ENCODE measurements at regions not wholly inside any gene's neighbourhood (a gene's known extent, or its start where the extent isn't known, plus 50 kb on each side); places are given as distances from the start of the nearest gene placed in this dataset.
A peak's percentile ranks its signal among the peaks of the same experiment; 100 is the strongest.
"Not testable (repeated sequence)": the region's sequence is repeated elsewhere in the genome, so short reads cannot be mapped to it uniquely, and the experiment has no call there.

GRCh38 chr15:88965097-88965496 lies 51.9 kb upstream of the MFGE8 start:
- FAIRE-seq; DNase-seq (ENCODE audit: insufficient read length, low spot score): not testable (repeated sequence)

GRCh38 chr15:88970232-88970631 lies 57.1 kb upstream of the MFGE8 start:
- FAIRE-seq (no peak), DNase-seq (ENCODE audit: insufficient read length, low spot score) (no peak)

GRCh38 chr15:88974392-88974791 lies 61.2 kb upstream of the MFGE8 start:
- FAIRE-seq: no peak

GRCh38 chr15:88975891-88976290 lies 62.7 kb upstream of the MFGE8 start:
- DNase-seq (ENCODE audit: insufficient read length, low spot score): no peak
- FAIRE-seq: no peak

More at GRCh38 chr15:88974392-88974791, 61.2 kb upstream of the MFGE8 start:
- DNase-seq (ENCODE audit: insufficient read length, low spot score): no peak

DNA sequence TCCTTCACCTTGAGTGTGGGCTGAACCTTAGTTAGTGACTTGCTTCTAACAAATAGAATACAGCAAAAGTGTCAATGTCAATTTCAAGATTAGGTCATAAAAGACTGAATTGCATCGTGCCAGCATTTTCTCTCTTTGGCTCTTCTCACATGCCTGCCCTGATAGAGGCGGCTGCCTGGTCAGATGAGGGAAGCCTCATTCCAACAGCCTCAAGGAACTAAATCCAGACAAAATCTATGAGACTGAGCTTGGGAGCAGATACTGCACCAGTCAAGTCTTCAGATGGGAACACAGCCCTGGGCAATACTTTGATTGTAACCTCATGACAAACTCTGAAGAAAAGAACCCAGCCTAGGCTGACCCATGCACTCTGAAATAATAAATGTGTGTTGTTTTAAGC lies 63.5 kb upstream of the MFGE8 start:
- FAIRE-seq (no peak), DNase-seq (ENCODE audit: insufficient read length, low spot score) (no peak)

GRCh38 chr15:88979674-88980073 lies 66.5 kb upstream of the MFGE8 start:
- FAIRE-seq (no peak), DNase-seq (ENCODE audit: insufficient read length, low spot score) (no peak)

- FAIRE-seq: no peak
- DNase-seq (ENCODE audit: insufficient read length, low spot score): no peak
Measured at GRCh38 chr15:88980498-88980897, 67.3 kb upstream of the MFGE8 start.

DNA sequence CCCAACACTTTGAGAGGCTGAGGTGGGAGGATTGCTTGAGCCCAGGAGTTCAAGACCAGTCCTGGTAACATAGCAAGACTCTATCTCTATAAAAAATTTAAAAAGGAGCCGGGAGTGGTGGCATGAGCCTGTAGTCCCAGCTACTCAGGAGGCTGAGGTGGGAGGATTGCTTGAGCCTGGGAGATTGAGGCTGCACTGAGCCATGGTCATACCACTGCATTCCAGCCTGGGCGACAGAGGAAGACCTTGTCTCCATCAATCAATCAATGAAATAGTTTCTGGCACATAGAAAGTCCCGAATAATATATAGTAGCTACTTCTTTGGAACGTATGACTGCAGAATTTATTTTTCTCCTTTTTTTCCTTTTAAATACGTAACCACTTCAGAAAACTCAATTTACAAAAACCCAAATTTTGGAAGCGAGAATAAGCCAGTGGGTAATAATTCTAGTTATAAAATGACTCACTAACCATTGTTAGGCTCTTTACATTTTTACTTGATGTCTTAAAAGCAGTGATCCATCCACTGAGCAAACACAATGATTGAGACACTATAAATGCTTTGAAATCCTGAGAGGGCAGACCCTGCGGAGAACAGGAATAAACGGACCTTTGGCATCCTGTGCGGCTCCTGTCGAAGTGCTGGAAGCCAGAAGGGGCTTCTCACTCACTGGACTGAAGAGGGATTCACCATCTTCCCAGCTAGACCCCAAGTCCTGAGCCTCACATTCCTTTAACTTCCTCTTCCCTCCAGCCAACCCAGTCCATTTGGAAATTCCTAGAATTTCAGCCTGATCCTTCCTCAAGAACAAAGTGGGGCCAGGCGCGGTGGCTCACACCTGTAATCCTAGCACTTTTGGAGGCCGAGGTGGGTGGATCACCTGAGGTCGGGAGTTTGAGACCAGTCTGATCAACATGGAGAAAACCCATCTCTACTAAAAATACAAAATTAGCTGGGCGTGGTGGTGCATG lies 68.4 kb upstream of the MFGE8 start:
- DNase-seq (ENCODE audit: insufficient read length, low spot score) (no peak), FAIRE-seq (no peak)

DNA sequence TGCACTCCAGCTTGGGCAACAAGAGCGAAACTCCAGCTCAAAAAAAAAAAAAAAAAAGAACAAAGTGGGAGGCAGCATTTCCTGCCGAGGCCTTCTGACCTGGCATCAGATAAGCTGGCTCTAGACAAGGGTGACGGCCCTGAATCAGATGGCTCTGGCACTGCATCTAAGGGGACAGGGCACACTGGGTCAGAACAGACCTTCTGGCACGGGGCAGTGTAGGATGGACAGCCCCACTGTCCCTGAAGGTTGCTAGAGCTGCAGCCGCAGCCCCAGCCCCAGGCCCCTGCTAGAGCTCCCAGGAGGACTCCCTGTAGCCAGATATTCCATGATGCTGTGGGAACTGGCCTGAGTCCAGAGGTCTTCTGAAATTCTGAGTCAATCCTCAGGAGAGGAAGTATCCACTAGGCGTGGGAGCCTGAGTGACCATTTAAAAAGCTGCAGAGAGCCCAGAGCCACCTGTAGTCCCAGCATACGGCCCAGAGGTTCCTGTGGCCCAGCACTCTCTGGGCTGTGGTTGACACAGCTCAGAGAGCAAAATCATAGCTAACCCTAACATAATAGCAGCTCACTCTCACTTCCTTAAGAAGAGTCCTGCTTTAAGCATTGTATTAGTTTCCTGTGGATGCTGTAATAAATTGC lies 69.2 kb upstream of the MFGE8 start:
- peak; percentile 83 for FAIRE-seq
- DNase-seq (ENCODE audit: insufficient read length, low spot score): no peak

- FAIRE-seq: no peak
Measured at GRCh38 chr15:88982946-88983342, 69.8 kb upstream of the MFGE8 start.

DNA sequence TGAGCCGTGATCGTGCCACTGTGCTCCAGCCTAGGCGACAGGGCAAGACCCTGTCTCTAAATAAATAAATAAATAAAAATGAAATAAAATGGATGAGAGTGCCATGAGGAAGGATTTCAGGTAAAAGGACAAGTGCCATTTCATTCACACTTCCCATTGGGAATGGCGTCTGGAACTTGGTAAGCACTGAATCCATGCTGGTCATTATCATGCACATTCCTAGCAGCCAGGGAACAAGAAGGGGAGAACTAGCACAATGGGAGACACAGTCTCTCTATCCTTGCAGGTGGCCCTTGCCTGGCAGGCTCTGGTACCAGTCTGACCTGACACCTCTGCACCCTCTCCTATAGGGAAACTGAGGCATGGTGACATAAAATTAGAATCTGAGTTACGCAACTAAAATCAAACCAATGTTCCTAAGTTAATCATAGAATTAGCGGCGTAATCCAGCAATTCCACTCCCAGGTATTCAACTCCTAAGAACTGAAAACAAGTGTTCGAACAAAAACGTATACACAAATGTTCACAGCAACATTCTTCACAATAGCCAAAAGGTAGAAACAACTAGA lies 70.8 kb upstream of the MFGE8 start:
- no peak for FAIRE-seq
- no peak for DNase-seq (ENCODE audit: insufficient read length, low spot score)

More at GRCh38 chr15:88982946-88983342, 69.8 kb upstream of the MFGE8 start:
- DNase-seq (ENCODE audit: insufficient read length, low spot score): no peak

DNA sequence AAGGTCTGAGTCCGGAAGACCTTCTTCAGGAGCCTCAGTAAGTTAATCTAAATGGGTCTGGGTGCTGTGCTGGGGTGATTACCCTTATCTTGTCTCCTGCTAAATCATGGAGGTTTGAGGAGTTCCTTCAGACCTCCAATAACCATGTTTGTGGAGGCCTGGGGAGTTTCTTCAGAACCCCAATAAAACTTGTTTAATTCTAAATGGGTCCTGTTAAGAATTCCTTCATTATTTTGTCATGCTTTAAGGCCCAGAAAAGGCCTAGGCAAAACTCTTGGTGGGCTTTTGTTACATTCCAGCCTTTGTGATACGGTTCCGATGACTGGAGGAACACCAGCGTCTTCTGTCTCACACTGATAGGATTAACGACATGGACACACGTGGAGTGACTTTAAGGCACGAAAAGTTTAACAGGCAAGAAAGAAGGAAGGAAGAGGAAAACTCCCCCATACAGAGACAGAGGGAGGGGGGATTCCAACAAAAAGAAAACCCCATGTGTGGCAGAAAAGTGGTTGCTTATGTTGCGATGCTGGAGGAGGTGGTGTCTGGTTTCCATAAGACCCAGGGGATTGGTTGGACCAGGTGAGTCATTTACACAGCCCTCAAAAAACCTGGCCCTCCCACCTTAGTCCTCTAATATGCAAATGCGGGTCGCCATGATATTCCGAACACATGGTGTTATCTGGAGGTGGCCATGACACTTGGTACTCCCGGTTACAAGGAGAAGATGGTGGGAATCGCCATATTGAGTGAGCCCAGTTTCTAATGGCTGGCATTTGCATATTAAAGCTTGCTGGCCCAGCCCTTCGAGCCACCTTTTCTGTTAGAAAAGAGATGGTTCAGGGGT lies 72.6 kb upstream of the MFGE8 start:
- FAIRE-seq: no peak
- no peak for DNase-seq (ENCODE audit: insufficient read length, low spot score)

GRCh38 chr15:88986949-88987590 lies 73.9 kb upstream of the MFGE8 start:
- no peak for FAIRE-seq

DNA sequence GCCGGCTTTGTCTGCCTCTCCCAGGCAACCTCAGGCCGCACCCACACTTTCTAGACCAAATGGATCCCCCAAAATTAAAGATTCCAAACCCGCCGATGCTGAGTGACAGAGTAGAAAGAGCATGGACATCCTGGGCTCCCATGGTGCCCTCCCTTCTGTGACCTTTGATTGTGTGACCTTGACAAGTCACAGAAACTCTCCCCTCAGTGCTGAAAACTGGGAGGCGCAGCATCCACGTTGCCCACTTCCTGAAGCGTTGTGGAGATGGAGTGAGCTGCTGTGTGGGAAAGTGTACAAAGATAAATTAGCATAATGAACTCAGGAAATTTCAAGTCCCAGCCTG lies 74.4 kb upstream of the MFGE8 start:
- no peak for FAIRE-seq

More at GRCh38 chr15:88986949-88987590, 73.9 kb upstream of the MFGE8 start:
- DNase-seq (ENCODE audit: insufficient read length, low spot score): no peak

GRCh38 chr15:88987934-88988671 lies 74.9 kb upstream of the MFGE8 start:
- no peak for DNase-seq (ENCODE audit: insufficient read length, low spot score)
- no peak for FAIRE-seq

More for the DNA sequence above, 74.4 kb upstream of the MFGE8 start:
- DNase-seq (ENCODE audit: insufficient read length, low spot score): no peak

DNA sequence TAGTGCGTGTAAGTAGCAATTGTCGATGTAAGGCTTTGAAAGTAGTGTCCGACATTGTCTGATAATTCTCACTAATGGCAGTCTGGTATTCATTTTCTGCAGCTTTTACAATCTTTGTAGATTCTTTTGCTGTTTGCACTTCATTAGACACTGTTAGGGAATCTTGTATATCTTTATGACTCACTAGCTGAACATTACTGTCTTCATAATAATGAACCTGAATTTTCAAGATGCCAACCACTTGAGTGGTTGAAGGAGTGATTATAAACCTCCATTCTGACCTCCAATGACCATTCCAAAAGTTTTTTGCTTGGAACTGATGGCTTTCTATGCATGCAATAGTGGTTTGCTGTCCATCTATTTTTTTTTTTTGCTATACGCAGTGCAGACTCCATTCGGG lies 76.4 kb upstream of the MFGE8 start:
- no peak for DNase-seq (ENCODE audit: insufficient read length, low spot score)
- no peak for FAIRE-seq

DNA sequence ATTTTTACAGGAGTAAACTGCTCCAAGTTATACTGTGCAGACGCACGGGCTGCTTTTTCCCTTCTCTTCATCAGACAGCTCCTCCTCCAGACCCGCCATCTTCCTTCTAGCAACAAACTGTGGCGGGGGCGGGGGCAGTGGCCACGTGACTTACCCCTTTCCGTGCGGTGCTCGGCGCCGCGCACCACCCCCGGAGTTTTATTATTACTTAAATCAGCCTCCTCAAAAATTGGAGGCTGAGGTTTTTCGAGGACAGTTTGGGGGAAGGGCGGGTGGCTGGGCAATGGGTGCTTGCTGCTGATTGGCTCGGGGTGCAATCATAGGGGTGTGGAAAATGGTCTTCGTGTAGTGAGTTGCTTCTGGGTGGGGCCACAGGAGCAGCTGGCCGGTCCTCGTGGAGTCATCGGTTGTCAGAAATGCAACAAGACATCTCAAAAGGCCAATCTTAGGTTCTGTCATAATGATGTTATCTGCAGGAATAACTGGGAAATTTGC lies 77.1 kb upstream of the MFGE8 start:
- FAIRE-seq (no peak), DNase-seq (ENCODE audit: insufficient read length, low spot score) (no peak)

- DNase-seq (ENCODE audit: insufficient read length, low spot score): no peak
- no peak for FAIRE-seq
Measured at GRCh38 chr15:88992216-88992615, 79.0 kb upstream of the MFGE8 start.

DNA sequence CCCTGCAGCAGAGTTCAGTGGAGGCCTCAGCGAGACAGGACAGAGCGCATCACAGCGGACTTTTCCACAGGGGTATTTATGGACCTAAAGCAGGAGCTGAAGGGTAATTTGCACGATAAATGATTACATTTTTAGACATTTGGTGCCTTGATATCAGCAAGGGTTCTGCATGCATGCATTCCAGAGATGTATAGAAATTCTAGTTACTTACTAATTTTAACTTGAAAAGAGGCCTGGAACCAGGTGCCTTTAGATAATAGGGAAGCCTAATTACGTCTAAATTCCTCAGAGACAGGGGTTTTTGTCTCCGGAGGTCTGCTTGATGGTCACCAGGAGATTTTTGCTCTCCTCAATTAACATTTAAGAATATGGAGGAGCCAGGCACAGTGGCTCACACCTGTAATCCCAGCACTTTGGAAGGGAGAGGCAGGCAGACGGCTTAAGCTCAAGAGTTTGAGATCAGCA lies 79.8 kb upstream of the MFGE8 start:
- no peak for FAIRE-seq

More for the DNA sequence above, 79.8 kb upstream of the MFGE8 start:
- no peak for DNase-seq (ENCODE audit: insufficient read length, low spot score)

Measured in GM19239 (cell line).